Spleen (tissue), 11 donors: ENCODE measurements at regions not wholly inside any gene's neighbourhood (a gene's known extent, or its start where the extent isn't known, plus 50 kb on each side); places are given as distances from the start of the nearest gene placed in this dataset.

ENCODE experiments used
- DNase-seq: peaks from one replicate; pipeline ENCODE4 v3.0.0-alpha.2; 2020
- H3K27ac ChIP-seq, 8 donors: fragments of 200-600 bp; sonication (generic) in 7 of 8; 1 replicate in 4 of 8; 2 replicates in 4 of 8; pipeline versions ENCODE4 v1.5.0 to v1.8.0; 2016 to 2021; ENCODE audit warnings: inconsistent platforms in 4 of 8, mild to moderate bottlenecking in 4 of 8, moderate library complexity in 1 of 8
- H3K27me3 ChIP-seq, 7 donors: fragments of 200-600 bp; sonication (generic) in 6 of 7; replicated peaks in 1 of 7; 1 replicate in 4 of 7; 2 replicates in 3 of 7; pipeline versions ENCODE4 v1.5.0 to v1.8.0; 2016 to 2021; ENCODE audit warnings: inconsistent platforms in 3 of 7, mild to moderate bottlenecking in 1 of 7
- H3K36me3 ChIP-seq, 6 donors: fragments of 200-600 bp; sonication (generic) in 5 of 6; 1 replicate in 4 of 6; 2 replicates in 2 of 6; pipeline versions ENCODE4 v1.5.0 to v1.8.0; 2016 to 2021; ENCODE audit warnings: inconsistent platforms in 2 of 6
- H3K4me1 ChIP-seq, 6 donors: fragments of 200-600 bp; sonication (generic) in 5 of 6; 1 replicate in 3 of 6; 2 replicates in 3 of 6; pipeline versions ENCODE4 v1.5.0 to v1.8.0; 2016 to 2021; ENCODE audit warnings: inconsistent platforms in 3 of 6
- H3K4me3 ChIP-seq, 8 donors: fragments of 200-600 bp; sonication (generic) in 7 of 8; 1 replicate in 4 of 8; 2 replicates in 4 of 8; pipeline versions ENCODE4 v1.5.0 to v1.8.0; 2016 to 2021; ENCODE audit warnings: inconsistent platforms in 4 of 8, mild to moderate bottlenecking in 4 of 8, moderate library complexity in 2 of 8
- H3K9me3 ChIP-seq, 8 donors: fragments of 200-600 bp; sonication (generic) in 7 of 8; 1 replicate in 4 of 8; 2 replicates in 4 of 8; pipeline versions ENCODE4 v1.5.0 to v1.8.0; 2016 to 2021; ENCODE audit warnings: inconsistent platforms in 4 of 8
- POLR2A ChIP-seq, 3 donors: fragments of 450-650 bp; IDR thresholded peaks; one replicate each; pipeline ENCODE4 v1.5.1; 2017; ENCODE audit warnings: antibody characterized with exemption in 3 of 3, mild to moderate bottlenecking in 1 of 3
- POLR2AphosphoS5 ChIP-seq, 3 donors: sonication (generic); formaldehyde crosslinking; IDR thresholded peaks; one replicate each; pipeline ENCODE4 v1.5.1; 2017; ENCODE audit warnings: antibody characterized with exemption in 3 of 3
- WGBS, 5 donors: extraction: QIAGEN DNeasy Blood & Tissue Kit in 3 of 5; methylation state at CpG; one replicate each; pipeline versions ENCODE4 v1.1.5 to v1.1.7; 2013 to 2018; 5-methylcytosine and 5-hydroxymethylcytosine counted together
- intact Hi-C: fragments of 100-400 bp; cut with DNase I; formaldehyde crosslinking; loops from one replicate; pipeline ENCODE4 v1.15.0; 2023; ENCODE audit warnings: low total_unique reads
- TF ChIP-seq, protein P1 (sequence below), 11 experiments: fragments of 200-600 bp in 7 of 11; fragments of 450-650 bp in 4 of 11; sonication (generic) in 4 of 11; IDR thresholded peaks in 8 of 11; conservative IDR thresholded peaks in 3 of 11; 1 replicate in 7 of 11; 2 replicates in 4 of 11; pipeline versions ENCODE4 v1.4.0 to v1.8.0; 2016 to 2021; ENCODE audit warnings: antibody characterized with exemption in 11 of 11, inconsistent platforms in 4 of 11, mild to moderate bottlenecking in 1 of 11
- donor health status: healthy with polysubstance abuse.
- donor health status: DM: no; HTN: no; CAD: no; lungs with moderate emphysema.
- donor health status: DM: no; HTN: no; CAD: no.
- donor health status: Bipolar disorder and iron deficiency.
- donor health status: healthy.
- donor health status: DM: no; HTN: no; CAD: no.
- donor health status: DM: yes; HTN: yes; CAD: no.

DNA sequence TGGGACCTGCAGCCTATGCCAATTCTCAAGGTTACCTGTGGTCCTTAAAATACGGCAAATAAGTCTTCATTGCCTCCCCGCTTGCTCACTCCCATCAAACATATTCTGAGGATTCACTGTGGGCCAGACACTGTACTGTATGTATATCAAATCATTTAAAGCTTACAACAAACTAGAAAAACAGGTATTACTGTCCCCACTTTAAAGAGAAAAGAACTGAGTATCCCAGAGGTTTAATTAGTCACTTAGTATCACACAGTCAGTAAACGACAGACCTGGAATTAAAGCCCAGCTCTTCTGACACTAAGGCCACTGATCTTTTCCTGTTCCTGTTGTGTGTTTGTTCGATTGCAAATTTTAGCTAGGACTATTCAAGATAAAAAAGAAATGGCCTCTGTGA, 248.2 kb downstream of the ACTL7B start:
- H3K4me1 ChIP-seq: no peaks in the 10 kb centered on the region
- no peak for TF ChIP-seq POLR2A (IDR thresholded peaks at IDR 0.05)
- TF ChIP-seq POLR2AphosphoS5 (IDR thresholded peaks at IDR 0.05): no peak
- TF ChIP-seq, protein P1, sequence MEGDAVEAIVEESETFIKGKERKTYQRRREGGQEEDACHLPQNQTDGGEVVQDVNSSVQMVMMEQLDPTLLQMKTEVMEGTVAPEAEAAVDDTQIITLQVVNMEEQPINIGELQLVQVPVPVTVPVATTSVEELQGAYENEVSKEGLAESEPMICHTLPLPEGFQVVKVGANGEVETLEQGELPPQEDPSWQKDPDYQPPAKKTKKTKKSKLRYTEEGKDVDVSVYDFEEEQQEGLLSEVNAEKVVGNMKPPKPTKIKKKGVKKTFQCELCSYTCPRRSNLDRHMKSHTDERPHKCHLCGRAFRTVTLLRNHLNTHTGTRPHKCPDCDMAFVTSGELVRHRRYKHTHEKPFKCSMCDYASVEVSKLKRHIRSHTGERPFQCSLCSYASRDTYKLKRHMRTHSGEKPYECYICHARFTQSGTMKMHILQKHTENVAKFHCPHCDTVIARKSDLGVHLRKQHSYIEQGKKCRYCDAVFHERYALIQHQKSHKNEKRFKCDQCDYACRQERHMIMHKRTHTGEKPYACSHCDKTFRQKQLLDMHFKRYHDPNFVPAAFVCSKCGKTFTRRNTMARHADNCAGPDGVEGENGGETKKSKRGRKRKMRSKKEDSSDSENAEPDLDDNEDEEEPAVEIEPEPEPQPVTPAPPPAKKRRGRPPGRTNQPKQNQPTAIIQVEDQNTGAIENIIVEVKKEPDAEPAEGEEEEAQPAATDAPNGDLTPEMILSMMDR (IDR thresholded peaks at IDR 0.05 in 8 of 11, conservative IDR thresholded peaks at IDR 0.05 in 3 of 11): no peak
- no peaks in the 10 kb centered on the region for H3K36me3 ChIP-seq
- no peak overlapping the region for H3K4me3 ChIP-seq
- no peaks in the 10 kb centered on the region for H3K27me3 ChIP-seq
- H3K27ac ChIP-seq: no peak overlapping the region
- DNase-seq: no peak
- H3K9me3 ChIP-seq: no peaks in the 10 kb centered on the region
- WGBS, 5 donors: 71 to 88% (median 80%) methylated on average over 4 of the region's 4 CpGs
- intact Hi-C loops: no loop called here

DNA sequence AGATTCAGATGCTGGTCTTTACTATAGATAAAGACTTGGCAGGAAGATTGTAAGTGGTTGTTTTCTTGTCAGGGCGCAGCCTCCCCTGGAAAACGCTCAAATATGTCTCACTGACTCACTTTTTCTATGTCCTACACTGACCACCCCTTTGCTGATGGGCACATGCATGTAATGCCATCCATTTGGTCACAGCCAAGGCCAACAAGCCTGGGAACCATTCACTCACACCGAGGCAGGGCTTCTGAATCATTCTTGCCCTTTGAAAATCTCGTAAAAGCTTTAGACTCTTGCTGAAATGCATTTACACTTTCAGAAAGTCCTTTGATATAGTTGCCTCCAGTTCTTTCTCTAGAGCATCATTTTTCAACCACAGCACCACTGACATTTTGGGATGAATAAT, 249.4 kb downstream of the ACTL7B start:
- no peaks in the 10 kb centered on the region for H3K27me3 ChIP-seq
- no peaks in the 10 kb centered on the region for H3K36me3 ChIP-seq
- no peaks in the 10 kb centered on the region for H3K4me1 ChIP-seq
- no peak for DNase-seq
- H3K4me3 ChIP-seq: no peak overlapping the region
- H3K27ac ChIP-seq: no peak overlapping the region
- WGBS, 5 donors: 77 to 87% (median 78%) methylated on average over 4 of the region's 4 CpGs
- intact Hi-C loops: no loop called here
- TF ChIP-seq, protein P1 (IDR thresholded peaks at IDR 0.05 in 8 of 11, conservative IDR thresholded peaks at IDR 0.05 in 3 of 11): no peak
- TF ChIP-seq POLR2AphosphoS5 (IDR thresholded peaks at IDR 0.05) (no peak), POLR2A (IDR thresholded peaks at IDR 0.05) (no peak)
- no peaks in the 10 kb centered on the region for H3K9me3 ChIP-seq

DNA sequence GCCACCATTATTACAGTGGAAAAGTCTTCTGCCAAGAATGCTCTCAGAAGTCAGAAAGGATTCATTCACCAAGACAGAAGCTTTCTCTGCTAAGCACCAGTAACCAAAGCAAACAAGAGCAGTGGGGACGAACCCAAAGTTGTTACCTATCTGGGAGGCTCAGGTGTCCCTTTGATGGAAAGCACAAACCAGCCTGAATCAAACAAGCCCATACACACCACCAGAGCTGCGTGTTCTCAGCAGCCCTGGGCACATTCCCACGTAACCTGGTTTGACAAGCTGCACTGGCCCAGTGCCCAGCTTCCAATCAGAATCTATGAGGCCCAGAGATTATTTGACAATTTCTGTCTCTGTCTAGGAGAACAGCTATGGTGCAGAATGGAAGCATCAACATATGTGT, 252.6 kb downstream of the ACTL7B start:
- WGBS, 5 donors: 75 to 91% (median 83%) methylated on average over 3 of the region's 3 CpGs
- H3K4me3 ChIP-seq: no peak overlapping the region
- intact Hi-C loops: no loop called here
- no peak overlapping the region for H3K27ac ChIP-seq
- TF ChIP-seq, protein P1 (IDR thresholded peaks at IDR 0.05 in 8 of 11, conservative IDR thresholded peaks at IDR 0.05 in 3 of 11): no peak
- TF ChIP-seq POLR2A (IDR thresholded peaks at IDR 0.05) (no peak), POLR2AphosphoS5 (IDR thresholded peaks at IDR 0.05) (no peak)
- H3K4me1 ChIP-seq: no peaks in the 10 kb centered on the region
- DNase-seq: no peak
- no peaks in the 10 kb centered on the region for H3K9me3 ChIP-seq
- no peaks in the 10 kb centered on the region for H3K27me3 ChIP-seq
- no peaks in the 10 kb centered on the region for H3K36me3 ChIP-seq

DNA sequence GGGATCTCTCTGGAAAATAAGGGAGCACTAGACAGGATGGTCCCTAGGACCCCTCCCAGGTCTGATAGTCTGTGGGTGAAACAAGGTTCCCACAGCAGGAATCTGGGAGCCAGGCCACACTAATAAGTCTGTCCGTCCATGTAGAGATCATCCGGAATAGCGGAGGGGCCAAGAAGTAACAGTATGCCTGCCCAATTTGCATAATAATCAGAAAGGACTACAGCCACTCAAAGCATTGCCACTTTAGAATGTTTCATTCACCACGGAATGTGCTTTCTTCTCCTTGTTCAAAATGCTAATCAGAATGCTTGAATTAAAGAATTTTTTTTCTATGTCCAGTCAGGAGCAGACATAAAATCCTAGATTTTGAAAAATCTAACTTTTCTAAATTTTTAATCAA, 254.9 kb downstream of the ACTL7B start:
- Histone ChIP-seq H3K27me3 (no peaks in the 10 kb centered on the region), H3K4me3 (no peak overlapping the region), H3K36me3 (no peaks in the 10 kb centered on the region), H3K27ac (no peak overlapping the region), H3K4me1 (no peaks in the 10 kb centered on the region), H3K9me3 (no peaks in the 10 kb centered on the region)
- TF ChIP-seq POLR2A (IDR thresholded peaks at IDR 0.05) (no peak), POLR2AphosphoS5 (IDR thresholded peaks at IDR 0.05) (no peak)
- TF ChIP-seq, protein P1 (IDR thresholded peaks at IDR 0.05 in 8 of 11, conservative IDR thresholded peaks at IDR 0.05 in 3 of 11): no peak
- no peak for DNase-seq
- intact Hi-C loops: no loop called here
- 84 to 92% (median 90%) methylated on average over 4 of the region's 4 CpGs for WGBS, 5 donors
